ENCODE measurements at regions not wholly inside any gene's neighbourhood (a gene's known extent, or its start where the extent isn't known, plus 50 kb on each side); places are given as distances from the start of the nearest gene placed in this dataset.

- in situ Hi-C loops (cut with HindIII; ENCODE audit: low pct_unique_long_range_greater_than_20kb, low sequenced_read_pairs), result no loop called here
- DNase-seq (ENCODE audit: low read depth), result no peak
Observed at GRCh38 chr2:118642501-118642900, 204.9 kb downstream of the EN1 start.

DNA sequence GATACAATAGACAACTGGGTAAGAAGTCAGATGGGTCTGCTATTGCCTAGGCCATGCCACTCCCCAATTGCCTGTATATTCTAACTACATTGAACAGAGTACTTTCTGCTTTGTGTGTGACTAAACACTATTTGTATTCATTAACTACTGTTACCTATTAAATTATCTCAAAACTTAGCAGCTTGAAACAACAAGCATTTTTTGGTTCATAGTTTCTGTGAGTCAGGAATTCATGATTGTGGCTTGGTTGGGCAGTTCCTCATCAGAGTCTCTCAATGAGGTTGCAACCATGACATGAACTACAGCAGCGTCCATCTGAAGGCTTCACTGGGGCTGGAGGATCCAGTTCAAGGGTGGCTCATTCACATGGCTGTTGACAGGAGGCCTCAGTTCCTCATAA, 205.7 kb downstream of the EN1 start:
- DNase-seq (ENCODE audit: low read depth), result peak; percentile 71
- in situ Hi-C loops (cut with HindIII; ENCODE audit: low pct_unique_long_range_greater_than_20kb, low sequenced_read_pairs), result no loop called here

DNA sequence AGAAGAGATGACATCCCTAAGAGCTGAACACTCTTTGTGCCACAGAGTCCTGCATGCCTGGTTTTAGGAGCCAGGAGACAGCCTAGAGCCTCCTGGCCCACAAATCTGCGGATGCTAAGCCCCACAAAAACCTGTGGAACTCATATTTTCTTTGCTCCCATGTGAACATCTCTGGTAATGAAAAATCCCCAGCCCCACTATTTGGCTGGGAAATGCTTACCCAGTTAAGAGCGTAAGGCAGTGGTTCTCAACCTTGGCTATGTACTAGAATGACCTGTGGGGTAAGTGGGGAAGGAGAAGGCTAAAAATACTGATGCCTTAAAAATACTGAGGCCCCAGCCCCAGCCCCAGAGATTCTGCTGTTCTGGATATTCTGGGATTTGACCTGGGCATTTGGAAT, 208.1 kb downstream of the EN1 start:
- DNase-seq (ENCODE audit: low read depth), result no peak
- in situ Hi-C loops (cut with HindIII; ENCODE audit: low pct_unique_long_range_greater_than_20kb, low sequenced_read_pairs), result no loop called here

GRCh38 chr2:118638453-118638852, 209.0 kb downstream of the EN1 start:
- in situ Hi-C loops (cut with HindIII; ENCODE audit: low pct_unique_long_range_greater_than_20kb, low sequenced_read_pairs), result no loop called here
- no peak for DNase-seq (ENCODE audit: low read depth)

DNA sequence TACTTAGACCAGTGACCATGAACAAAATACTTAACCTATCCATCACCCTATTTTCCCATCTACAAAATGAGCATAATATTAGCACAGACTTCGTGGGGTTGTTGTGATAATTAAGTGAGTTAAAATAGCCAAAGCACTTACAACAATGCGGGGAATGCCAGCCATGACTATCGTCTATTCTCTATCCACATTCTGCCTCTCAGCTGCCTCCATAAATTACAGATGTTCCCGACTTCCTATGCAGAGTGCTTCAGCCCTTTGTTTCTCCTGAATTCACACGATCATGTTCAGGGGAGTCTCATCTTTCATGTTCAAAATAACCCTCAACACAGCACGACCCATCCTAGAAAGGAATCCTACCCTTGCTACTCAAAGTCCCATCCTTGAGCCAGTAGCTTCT, 211.6 kb downstream of the EN1 start:
- in situ Hi-C loops (cut with HindIII; ENCODE audit: low pct_unique_long_range_greater_than_20kb, low sequenced_read_pairs), result no loop called here

GRCh38 chr2:118634876-118635275, 212.6 kb downstream of the EN1 start:
- DNase-seq (ENCODE audit: low read depth), result no peak
- in situ Hi-C loops (cut with HindIII; ENCODE audit: low pct_unique_long_range_greater_than_20kb, low sequenced_read_pairs), result no loop called here

More for the DNA sequence above, 211.6 kb downstream of the EN1 start:
- DNase-seq (ENCODE audit: low read depth), result no peak

DNA sequence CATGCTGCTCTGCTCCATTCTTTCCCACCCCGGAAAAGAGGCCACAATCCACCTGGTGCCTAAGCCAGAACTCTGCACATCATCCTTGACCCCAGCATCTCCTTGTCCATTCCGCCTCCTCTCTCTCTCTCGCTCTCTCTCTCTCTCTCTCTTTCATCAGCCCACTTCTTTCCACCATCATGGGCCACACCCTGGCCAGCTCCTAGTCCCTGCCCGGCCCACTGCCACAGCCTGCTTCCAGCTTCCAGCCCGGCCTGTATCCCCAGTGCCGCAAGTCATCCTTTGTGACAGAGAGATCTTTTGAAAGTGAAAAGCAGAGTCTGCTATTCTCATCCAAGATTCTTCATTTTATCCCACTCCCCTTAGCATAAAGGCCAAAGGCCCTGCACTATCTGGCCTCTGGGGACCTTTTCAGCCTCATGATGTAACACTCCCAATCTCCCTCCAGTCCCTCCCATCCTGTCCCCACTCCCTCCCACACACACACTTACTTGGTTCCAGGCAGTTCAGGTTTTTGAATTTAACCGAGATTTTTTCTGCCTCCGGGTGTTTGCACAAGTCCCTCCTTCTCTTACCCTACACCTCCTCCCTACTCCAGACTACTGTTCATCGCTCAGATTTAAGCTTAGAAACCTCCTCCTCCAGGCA, 214.0 kb downstream of the EN1 start:
- DNase-seq (ENCODE audit: low read depth), result no peak
- in situ Hi-C loops (cut with HindIII; ENCODE audit: low pct_unique_long_range_greater_than_20kb, low sequenced_read_pairs), result no loop called here

GRCh38 chr2:118632921-118633320, 214.5 kb downstream of the EN1 start:
- in situ Hi-C loops (cut with HindIII; ENCODE audit: low pct_unique_long_range_greater_than_20kb, low sequenced_read_pairs), result no loop called here
- DNase-seq (ENCODE audit: low read depth), result no peak

DNA sequence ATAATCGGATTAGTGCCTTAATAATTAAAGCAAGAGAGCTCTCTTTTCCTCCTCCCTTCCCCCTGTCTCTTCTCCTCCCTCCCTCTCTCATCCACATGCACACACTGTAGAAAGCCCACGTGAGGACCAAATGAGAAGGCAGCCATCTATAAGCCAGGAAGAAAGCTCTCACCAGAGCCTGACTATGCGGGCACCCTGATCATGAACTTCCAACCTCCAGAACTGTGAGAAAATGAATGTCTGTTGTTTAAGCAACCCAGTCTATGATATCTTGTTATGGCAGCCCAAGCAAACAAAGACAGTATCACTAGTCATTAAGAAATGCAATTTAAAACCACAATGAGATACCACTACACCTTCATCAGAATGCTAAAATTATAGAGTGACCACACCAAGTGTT, 220.3 kb downstream of the EN1 start:
- in situ Hi-C loops (cut with HindIII; ENCODE audit: low pct_unique_long_range_greater_than_20kb, low sequenced_read_pairs), result no loop called here
- no peak for DNase-seq (ENCODE audit: low read depth)

- in situ Hi-C loops (cut with HindIII; ENCODE audit: low pct_unique_long_range_greater_than_20kb, low sequenced_read_pairs), result no loop called here
- no peak for DNase-seq (ENCODE audit: low read depth)
Observed at GRCh38 chr2:118622913-118623312, 224.5 kb downstream of the EN1 start.

GRCh38 chr2:118622108-118622507, 225.3 kb downstream of the EN1 start:
- DNase-seq (ENCODE audit: low read depth), result no peak
- in situ Hi-C loops (cut with HindIII; ENCODE audit: low pct_unique_long_range_greater_than_20kb, low sequenced_read_pairs), result no loop called here

- no peak for DNase-seq (ENCODE audit: low read depth)
- in situ Hi-C loops (cut with HindIII; ENCODE audit: low pct_unique_long_range_greater_than_20kb, low sequenced_read_pairs), result no loop called here
Observed at GRCh38 chr2:118618279-118618678, 229.2 kb downstream of the EN1 start.

DNA sequence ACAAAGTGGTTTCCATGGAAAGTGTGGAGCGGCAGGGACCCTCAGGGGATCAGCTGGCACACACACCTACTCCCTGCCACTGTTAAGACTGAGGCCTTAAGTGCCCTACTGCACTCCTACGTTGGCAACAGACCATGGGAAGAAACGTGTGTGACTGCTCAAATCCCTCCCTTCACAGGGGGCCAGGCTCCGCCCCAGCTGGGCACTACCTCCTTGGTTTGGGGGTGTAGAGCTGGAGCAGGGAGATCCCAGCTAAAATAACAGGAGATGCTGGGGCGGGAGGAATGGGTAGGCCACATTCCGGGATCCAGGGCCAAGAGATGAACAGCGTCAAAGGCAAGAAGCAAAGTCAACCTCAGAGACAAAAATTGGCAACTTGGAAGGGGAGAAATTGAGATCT, 231.0 kb downstream of the EN1 start:
- in situ Hi-C loops (cut with HindIII; ENCODE audit: low pct_unique_long_range_greater_than_20kb, low sequenced_read_pairs), result no loop called here
- no peak for DNase-seq (ENCODE audit: low read depth)

GRCh38 chr2:118614841-118615271, 232.6 kb downstream of the EN1 start:
- in situ Hi-C loops (cut with HindIII; ENCODE audit: low pct_unique_long_range_greater_than_20kb, low sequenced_read_pairs), result no loop called here
- no peak for DNase-seq (ENCODE audit: low read depth)

- in situ Hi-C loops (cut with HindIII; ENCODE audit: low pct_unique_long_range_greater_than_20kb, low sequenced_read_pairs), result no loop called here
- no peak for DNase-seq (ENCODE audit: low read depth)
Observed at GRCh38 chr2:118613737-118614136, 233.7 kb downstream of the EN1 start.

DNA sequence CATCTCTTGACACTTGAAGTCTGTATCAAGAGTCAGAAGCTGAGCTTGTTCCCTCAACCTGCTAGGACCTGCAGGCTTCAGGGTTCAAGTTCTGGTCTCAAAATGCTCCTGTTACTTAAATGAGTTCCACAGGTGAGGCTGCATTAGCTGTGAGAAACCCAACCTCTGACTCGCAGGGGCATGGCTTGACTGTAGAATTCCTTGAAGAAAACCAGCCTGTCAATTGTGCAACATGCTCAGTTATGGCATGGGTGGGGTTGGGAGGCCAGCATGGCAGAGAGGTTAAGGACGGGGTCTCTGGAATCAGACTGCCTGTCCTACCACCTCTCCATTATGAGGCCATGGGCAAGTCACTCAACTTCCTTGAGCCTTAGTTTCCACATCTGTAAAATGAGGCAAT, 235.8 kb downstream of the EN1 start:
- in situ Hi-C loops (cut with HindIII; ENCODE audit: low pct_unique_long_range_greater_than_20kb, low sequenced_read_pairs), result no loop called here
- DNase-seq (ENCODE audit: low read depth), result no peak

- DNase-seq (ENCODE audit: low read depth), result no peak
- in situ Hi-C loops (cut with HindIII; ENCODE audit: low pct_unique_long_range_greater_than_20kb, low sequenced_read_pairs), result no loop called here
Observed at GRCh38 chr2:118609138-118609537, 238.3 kb downstream of the EN1 start.

DNA sequence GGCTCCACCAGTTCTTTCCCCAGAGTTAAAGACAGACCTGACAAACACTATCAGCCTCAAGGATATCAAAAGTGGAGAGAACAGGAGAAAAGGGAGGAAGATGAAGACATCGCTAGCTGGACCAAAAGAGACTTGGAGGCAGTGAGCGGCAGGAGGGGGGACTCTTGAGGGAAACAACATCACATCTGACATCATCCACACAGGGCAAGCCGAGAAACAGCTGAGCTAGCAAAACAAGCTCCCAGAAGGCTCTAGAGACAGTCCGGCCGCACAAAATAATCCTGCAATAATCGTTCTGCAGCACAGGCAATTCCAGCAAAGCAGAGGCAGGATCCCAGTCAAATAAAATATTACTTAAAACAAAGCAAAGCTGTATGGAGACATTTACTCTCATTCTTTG, 239.8 kb downstream of the EN1 start:
- in situ Hi-C loops (cut with HindIII; ENCODE audit: low pct_unique_long_range_greater_than_20kb, low sequenced_read_pairs), result no loop called here

GRCh38 chr2:118604811-118605210, 242.6 kb downstream of the EN1 start:
- in situ Hi-C loops (cut with HindIII; ENCODE audit: low pct_unique_long_range_greater_than_20kb, low sequenced_read_pairs), result no loop called here
- no peak for DNase-seq (ENCODE audit: low read depth)

More for the DNA sequence above, 239.8 kb downstream of the EN1 start:
- DNase-seq (ENCODE audit: low read depth), result no peak

GRCh38 chr2:118604371-118604770, 243.1 kb downstream of the EN1 start:
- in situ Hi-C loops (cut with HindIII; ENCODE audit: low pct_unique_long_range_greater_than_20kb, low sequenced_read_pairs), result no loop called here

GRCh38 chr2:118599141-118599540, 248.3 kb downstream of the EN1 start:
- no peak for DNase-seq (ENCODE audit: low read depth)
- in situ Hi-C loops (cut with HindIII; ENCODE audit: low pct_unique_long_range_greater_than_20kb, low sequenced_read_pairs), result no loop called here

More at GRCh38 chr2:118604371-118604770, 243.1 kb downstream of the EN1 start:
- DNase-seq (ENCODE audit: low read depth), result no peak
